ENCODE measurements at regions not wholly inside any gene's neighbourhood (a gene's known extent, or its start where the extent isn't known, plus 50 kb on each side); places are given as distances from the start of the nearest gene placed in this dataset.

DNA sequence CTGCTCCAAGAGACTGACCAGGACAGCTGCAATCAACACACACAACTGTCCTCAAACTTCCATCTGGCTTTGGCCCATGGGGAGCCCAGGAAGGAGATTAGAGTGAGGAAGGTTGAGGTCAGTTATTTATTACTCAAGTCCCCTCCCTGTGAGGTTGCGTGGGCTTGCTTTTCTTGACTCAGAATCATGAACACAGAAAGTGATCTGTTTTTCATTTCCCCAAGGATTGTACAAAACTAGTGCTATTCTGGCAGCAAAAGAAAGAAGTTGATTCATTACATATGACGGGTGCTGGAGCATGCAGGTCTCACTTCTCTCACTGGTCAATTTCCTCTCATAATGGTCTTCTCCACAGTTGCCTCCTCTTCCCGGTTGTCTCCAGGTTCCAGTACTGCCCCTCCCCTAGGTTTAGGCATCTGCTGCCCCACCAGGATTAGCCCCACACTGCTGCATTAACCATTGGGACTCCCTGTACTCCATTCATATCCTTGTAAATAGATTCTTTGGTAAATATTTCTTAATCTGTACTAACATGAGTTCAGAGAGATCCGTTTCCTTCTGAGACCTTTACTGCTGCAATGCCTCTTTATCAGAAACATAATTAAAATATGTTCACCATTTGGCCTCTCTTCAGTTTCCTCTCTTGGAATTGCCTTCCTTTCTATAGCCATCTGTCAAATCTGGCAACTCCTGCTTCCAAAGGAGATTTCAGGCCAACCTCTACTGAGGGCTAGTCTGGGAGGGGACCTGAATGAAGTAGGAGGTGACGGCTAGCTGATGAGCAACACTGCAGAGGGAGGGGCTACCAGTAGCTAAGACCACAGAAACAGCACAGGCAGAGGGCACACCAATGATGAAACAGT, 888.8 kb downstream of the QKI start:
- ChIA-PET RAD21 (ENCODE audit: low non-redundant PET in 1 of 2, low total read pairs in 2 of 2, uncharacterized antibody in 2 of 2, unreplicated experiment in 2 of 2) (no interaction called here), CTCF (no interaction called here), POLR2A (no interaction called here)
- Histone ChIP-seq H3K27ac (ENCODE audit: low read depth, low read length) (no peak overlapping the region), H3K4me2 (ENCODE audit: low read length) (no peak overlapping the region), H3K79me2 (ENCODE audit: insufficient read depth, low read length) (no peaks in the 10 kb centered on the region), H3K4me3 (replicated peaks in 1 of 2; ENCODE audit: low read depth in 1 of 2, low read length in 2 of 2) (no peak overlapping the region), H3K9me2 (ENCODE audit: insufficient read depth) (no peaks in the 10 kb centered on the region), H3K9ac (ENCODE audit: low read length) (no peak overlapping the region), H3K27me3 (ENCODE audit: insufficient read depth, low read length) (no peaks in the 10 kb centered on the region), H4K20me1 (ENCODE audit: insufficient read depth) (no peaks in the 10 kb centered on the region), H3K9me3 (ENCODE audit: control insufficient read depth in 1 of 2, insufficient read depth in 1 of 2, low read depth in 1 of 2, low read length in 2 of 2) (peaks cover 0 to 8% of the 10 kb centered on the region in 2 experiments; a peak in 2 of 4 replicates), H3K4me1 (ENCODE audit: control insufficient read depth in 1 of 2, insufficient read depth in 2 of 2, low read length in 2 of 2) (no peaks in the 10 kb centered on the region), H2AFZ (ENCODE audit: low read depth, low read length, poor library complexity, severe bottlenecking) (no peak overlapping the region), H3K36me3 (ENCODE audit: control insufficient read depth in 1 of 2, insufficient read depth in 2 of 2, low read length in 2 of 2) (no peaks in the 10 kb centered on the region)
- no peak for TF ChIP-seq EGR1 (IDR thresholded peaks at IDR 0.05; ENCODE audit: low read depth)
- TF ChIP-seq, protein P1, sequence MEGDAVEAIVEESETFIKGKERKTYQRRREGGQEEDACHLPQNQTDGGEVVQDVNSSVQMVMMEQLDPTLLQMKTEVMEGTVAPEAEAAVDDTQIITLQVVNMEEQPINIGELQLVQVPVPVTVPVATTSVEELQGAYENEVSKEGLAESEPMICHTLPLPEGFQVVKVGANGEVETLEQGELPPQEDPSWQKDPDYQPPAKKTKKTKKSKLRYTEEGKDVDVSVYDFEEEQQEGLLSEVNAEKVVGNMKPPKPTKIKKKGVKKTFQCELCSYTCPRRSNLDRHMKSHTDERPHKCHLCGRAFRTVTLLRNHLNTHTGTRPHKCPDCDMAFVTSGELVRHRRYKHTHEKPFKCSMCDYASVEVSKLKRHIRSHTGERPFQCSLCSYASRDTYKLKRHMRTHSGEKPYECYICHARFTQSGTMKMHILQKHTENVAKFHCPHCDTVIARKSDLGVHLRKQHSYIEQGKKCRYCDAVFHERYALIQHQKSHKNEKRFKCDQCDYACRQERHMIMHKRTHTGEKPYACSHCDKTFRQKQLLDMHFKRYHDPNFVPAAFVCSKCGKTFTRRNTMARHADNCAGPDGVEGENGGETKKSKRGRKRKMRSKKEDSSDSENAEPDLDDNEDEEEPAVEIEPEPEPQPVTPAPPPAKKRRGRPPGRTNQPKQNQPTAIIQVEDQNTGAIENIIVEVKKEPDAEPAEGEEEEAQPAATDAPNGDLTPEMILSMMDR (IDR thresholded peaks at IDR 0.05 in 2 of 3, conservative IDR thresholded peaks at IDR 0.05 in 1 of 3; ENCODE audit: borderline replicate concordance in 1 of 3, insufficient read depth in 1 of 3, low read depth in 2 of 3, low read length in 2 of 3): no peak
- TF ChIP-seq POLR2AphosphoS5 (IDR thresholded peaks at IDR 0.05; ENCODE audit: low read depth, low read length): no peak
- TF ChIP-seq JUND (IDR thresholded peaks at IDR 0.05): no peak
- TF ChIP-seq EZH2 (IDR thresholded peaks at IDR 0.05): no peak
- TF ChIP-seq, protein P2, sequence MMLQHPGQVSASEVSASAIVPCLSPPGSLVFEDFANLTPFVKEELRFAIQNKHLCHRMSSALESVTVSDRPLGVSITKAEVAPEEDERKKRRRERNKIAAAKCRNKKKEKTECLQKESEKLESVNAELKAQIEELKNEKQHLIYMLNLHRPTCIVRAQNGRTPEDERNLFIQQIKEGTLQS (IDR thresholded peaks at IDR 0.05): no peak
- no peak for TF ChIP-seq ELF1 (IDR thresholded peaks at IDR 0.05; ENCODE audit: borderline replicate concordance, low read depth)
- TF ChIP-seq SRF (IDR thresholded peaks at IDR 0.05; ENCODE audit: low read depth): no peak
- TF ChIP-seq ZNF274 (IDR thresholded peaks at IDR 0.05; ENCODE audit: low read depth, low read length): no peak
- TF ChIP-seq POLR2A (IDR thresholded peaks at IDR 0.05; ENCODE audit: borderline replicate concordance, extremely low read depth, insufficient read depth, insufficient read length): no peak
- intact Hi-C loops (cut with micrococcal nuclease): no loop called here
- ATAC-seq: no peak
- BruUV-seq (replicated peaks): no TSS peak
- no peak for DNase-seq (ENCODE audit: low read depth, low spot score)
